Vagina (tissue), 2 donors: ENCODE measurements at regions not wholly inside any gene's neighbourhood (a gene's known extent, or its start where the extent isn't known, plus 50 kb on each side); places are given as distances from the start of the nearest gene placed in this dataset.

Source experiments
- DNase-seq, 2 donors: peaks; one replicate each; pipeline ENCODE4 v3.0.0-alpha.2; 2017; ENCODE audit errors: extremely low spot score in 2 of 2
- H3K27ac ChIP-seq: fragments of 200-600 bp; sonication (generic); one replicate; pipeline ENCODE4 v1.5.1; 2019
- H3K27me3 ChIP-seq: fragments of 200-600 bp; sonication (generic); one replicate; pipeline ENCODE4 v1.5.1; 2019
- H3K36me3 ChIP-seq, 2 donors: fragments of 200-600 bp; sonication (generic); one replicate each; pipeline ENCODE4 v1.5.1; 2017 to 2019
- H3K4me1 ChIP-seq: fragments of 200-600 bp; sonication (generic); one replicate; pipeline ENCODE4 v1.5.1; 2019
- H3K4me3 ChIP-seq, 2 donors: fragments of 200-600 bp; sonication (generic); 1 replicate in 1 of 2; 2 replicates in 1 of 2; pipeline ENCODE4 v1.5.1; 2016 to 2019
- H3K9me3 ChIP-seq: fragments of 200-600 bp; sonication (generic); one replicate; pipeline ENCODE4 v1.5.1; 2019
- POLR2A ChIP-seq, 2 donors: fragments of 450-650 bp; IDR thresholded peaks; one replicate each; pipeline ENCODE4 v1.6.1; 2017; ENCODE audit warnings: antibody characterized with exemption in 2 of 2, mild to moderate bottlenecking in 2 of 2, moderate library complexity in 2 of 2
- POLR2AphosphoS5 ChIP-seq, 2 donors: sonication (generic); formaldehyde crosslinking; IDR thresholded peaks; one replicate each; pipeline ENCODE4 v1.9.0; 2017; ENCODE audit warnings: antibody characterized with exemption in 2 of 2, mild to moderate bottlenecking in 2 of 2, low read depth in 1 of 2; ENCODE audit not compliant: insufficient read depth in 1 of 2
- intact Hi-C: fragments of 100-400 bp; cut with DNase I; formaldehyde crosslinking; loops from one replicate; pipeline ENCODE4 v1.15.1; 2023
- TF ChIP-seq, protein P1 (sequence below), 3 experiments: fragments of 450-650 bp in 2 of 3; fragments of 200-600 bp in 1 of 3; sonication (generic) in 1 of 3; IDR thresholded peaks; one replicate each; pipeline ENCODE4 v1.5.1; 2017 to 2019; ENCODE audit warnings: antibody characterized with exemption in 3 of 3, mild to moderate bottlenecking in 2 of 3, moderate library complexity in 2 of 3

DNA sequence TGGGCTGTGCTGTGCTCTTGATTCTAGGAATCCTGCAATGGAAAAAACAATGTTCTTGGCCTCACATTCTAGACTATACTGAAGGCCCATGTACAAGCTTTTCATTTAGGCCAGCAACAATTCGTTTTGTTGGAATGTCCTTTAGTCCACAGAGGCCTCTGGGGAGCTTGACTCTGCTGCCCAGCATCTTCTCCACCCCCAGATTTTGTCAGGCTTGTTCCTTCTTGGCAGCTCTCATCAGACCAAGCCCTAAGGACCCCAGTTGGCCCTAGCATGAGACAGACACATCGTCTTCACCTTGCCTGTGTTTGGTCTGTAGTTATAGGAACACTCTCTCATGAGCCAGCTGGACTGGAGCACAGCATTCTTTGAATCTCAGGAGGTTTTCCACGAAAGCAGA, 300.1 kb downstream of the VRK1 start:
- intact Hi-C loops, result no loop called here
- Histone ChIP-seq H3K27me3 (no peaks in the 10 kb centered on the region), H3K4me3 (no peak overlapping the region), H3K36me3 (no peaks in the 10 kb centered on the region), H3K4me1 (no peaks in the 10 kb centered on the region), H3K9me3 (no peaks in the 10 kb centered on the region), H3K27ac (no peak overlapping the region)
- TF ChIP-seq POLR2AphosphoS5 (IDR thresholded peaks at IDR 0.05; ENCODE audit: insufficient read depth in 1 of 2, low read depth in 1 of 2) (no peak), POLR2A (IDR thresholded peaks at IDR 0.05) (no peak)
- TF ChIP-seq, protein P1, sequence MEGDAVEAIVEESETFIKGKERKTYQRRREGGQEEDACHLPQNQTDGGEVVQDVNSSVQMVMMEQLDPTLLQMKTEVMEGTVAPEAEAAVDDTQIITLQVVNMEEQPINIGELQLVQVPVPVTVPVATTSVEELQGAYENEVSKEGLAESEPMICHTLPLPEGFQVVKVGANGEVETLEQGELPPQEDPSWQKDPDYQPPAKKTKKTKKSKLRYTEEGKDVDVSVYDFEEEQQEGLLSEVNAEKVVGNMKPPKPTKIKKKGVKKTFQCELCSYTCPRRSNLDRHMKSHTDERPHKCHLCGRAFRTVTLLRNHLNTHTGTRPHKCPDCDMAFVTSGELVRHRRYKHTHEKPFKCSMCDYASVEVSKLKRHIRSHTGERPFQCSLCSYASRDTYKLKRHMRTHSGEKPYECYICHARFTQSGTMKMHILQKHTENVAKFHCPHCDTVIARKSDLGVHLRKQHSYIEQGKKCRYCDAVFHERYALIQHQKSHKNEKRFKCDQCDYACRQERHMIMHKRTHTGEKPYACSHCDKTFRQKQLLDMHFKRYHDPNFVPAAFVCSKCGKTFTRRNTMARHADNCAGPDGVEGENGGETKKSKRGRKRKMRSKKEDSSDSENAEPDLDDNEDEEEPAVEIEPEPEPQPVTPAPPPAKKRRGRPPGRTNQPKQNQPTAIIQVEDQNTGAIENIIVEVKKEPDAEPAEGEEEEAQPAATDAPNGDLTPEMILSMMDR (IDR thresholded peaks at IDR 0.05), result no peak
- no peak for DNase-seq

DNA sequence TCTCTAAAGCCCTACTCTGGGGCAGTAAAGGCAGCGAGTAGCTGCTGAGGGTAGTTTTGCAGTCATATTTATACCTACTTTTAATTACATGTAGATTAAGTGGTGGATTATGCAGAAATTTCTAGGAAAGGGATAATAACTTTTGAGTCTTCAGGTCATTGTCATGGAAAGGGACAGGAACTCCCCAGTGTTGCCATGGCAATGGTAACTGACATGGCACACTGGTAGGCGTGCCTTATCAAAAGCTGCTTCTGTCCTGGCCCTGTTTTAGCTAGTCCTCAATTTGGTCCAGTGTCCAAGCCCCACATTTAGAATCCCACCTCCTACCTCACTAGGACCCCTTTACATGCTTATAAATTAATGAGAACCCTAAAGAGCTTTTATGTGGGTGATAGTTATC, 303.1 kb downstream of the VRK1 start:
- TF ChIP-seq POLR2A (IDR thresholded peaks at IDR 0.05) (no peak), POLR2AphosphoS5 (IDR thresholded peaks at IDR 0.05; ENCODE audit: insufficient read depth in 1 of 2, low read depth in 1 of 2) (no peak)
- TF ChIP-seq, protein P1 (IDR thresholded peaks at IDR 0.05), result no peak
- H3K36me3 ChIP-seq, result no peaks in the 10 kb centered on the region
- DNase-seq, result no peak
- intact Hi-C loops, result no loop called here
- H3K27me3 ChIP-seq, result no peaks in the 10 kb centered on the region
- H3K27ac ChIP-seq, result no peak overlapping the region
- no peaks in the 10 kb centered on the region for H3K9me3 ChIP-seq
- no peak overlapping the region for H3K4me3 ChIP-seq
- no peaks in the 10 kb centered on the region for H3K4me1 ChIP-seq

DNA sequence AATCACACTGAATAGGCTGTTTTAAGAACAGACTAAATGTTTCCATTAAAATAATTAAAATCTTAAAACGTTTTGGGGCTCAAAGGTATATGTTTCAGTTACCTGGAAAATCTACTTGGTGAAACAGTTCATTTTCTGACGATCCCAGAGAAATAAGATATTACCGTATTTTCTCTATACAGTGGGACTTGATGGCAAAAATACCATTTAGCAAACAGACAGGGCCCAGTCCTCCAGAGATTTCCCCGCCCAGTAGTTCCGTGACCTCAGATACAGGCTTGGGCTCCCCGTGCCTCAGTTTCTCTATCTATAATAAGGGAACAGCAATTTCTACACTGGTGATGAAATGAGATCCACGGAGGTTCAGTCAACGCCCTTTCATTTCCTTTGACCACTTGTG, 304.4 kb downstream of the VRK1 start:
- no peaks in the 10 kb centered on the region for H3K4me1 ChIP-seq
- no peak overlapping the region for H3K27ac ChIP-seq
- DNase-seq, result no peak
- TF ChIP-seq, protein P1 (IDR thresholded peaks at IDR 0.05), result no peak
- TF ChIP-seq POLR2A (IDR thresholded peaks at IDR 0.05) (no peak), POLR2AphosphoS5 (IDR thresholded peaks at IDR 0.05; ENCODE audit: insufficient read depth in 1 of 2, low read depth in 1 of 2) (no peak)
- intact Hi-C loops, result no loop called here
- H3K27me3 ChIP-seq, result no peaks in the 10 kb centered on the region
- no peaks in the 10 kb centered on the region for H3K9me3 ChIP-seq
- H3K4me3 ChIP-seq, result no peak overlapping the region
- no peaks in the 10 kb centered on the region for H3K36me3 ChIP-seq

DNA sequence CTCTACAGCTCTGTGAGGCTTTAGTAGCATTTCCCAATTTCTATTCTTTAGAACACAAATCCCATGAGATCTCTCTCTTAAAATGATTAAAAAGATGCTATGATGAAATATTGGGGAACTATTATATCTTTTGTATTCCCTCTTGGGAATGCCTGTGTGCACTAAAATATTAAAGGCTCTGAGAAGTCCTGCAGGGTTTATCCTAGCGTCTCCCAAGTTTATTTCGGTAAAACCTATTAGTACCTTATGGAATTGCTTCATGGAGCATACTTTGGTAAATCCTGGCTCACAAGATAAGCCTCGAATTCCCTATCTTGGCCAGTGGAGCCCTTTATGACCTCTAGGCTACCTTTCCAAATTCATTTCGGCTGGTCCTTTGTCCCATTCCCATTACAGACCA, 306.8 kb downstream of the VRK1 start:
- Histone ChIP-seq H3K4me1 (no peaks in the 10 kb centered on the region), H3K9me3 (peaks cover 2% of the 10 kb centered on the region), H3K36me3 (no peaks in the 10 kb centered on the region), H3K4me3 (no peak overlapping the region), H3K27me3 (no peaks in the 10 kb centered on the region), H3K27ac (no peak overlapping the region)
- intact Hi-C loops, result no loop called here
- DNase-seq, result no peak
- TF ChIP-seq POLR2AphosphoS5 (IDR thresholded peaks at IDR 0.05; ENCODE audit: insufficient read depth in 1 of 2, low read depth in 1 of 2) (no peak), POLR2A (IDR thresholded peaks at IDR 0.05) (no peak)
- TF ChIP-seq, protein P1 (IDR thresholded peaks at IDR 0.05), result no peak

DNA sequence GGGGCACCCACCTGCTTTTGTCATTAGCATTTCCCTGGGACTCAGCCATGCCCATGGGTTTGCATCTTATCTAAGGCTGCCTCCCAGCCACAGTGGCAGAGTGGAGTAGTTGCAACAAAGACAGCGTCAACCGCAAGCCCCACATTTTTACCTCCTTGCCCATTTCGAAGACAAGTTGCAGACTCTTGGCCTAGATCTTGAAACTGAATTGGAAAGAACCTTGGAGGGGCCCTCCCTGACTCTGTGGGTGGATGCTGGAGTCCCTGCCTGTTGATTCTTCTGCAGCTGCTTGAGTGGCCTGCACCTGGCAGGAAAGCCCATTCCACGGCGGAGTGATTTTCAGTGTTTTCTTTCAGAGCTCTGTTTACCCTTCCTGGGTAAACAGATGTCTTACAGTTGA, 309.0 kb downstream of the VRK1 start:
- intact Hi-C loops, result no loop called here
- Histone ChIP-seq H3K27ac (no peak overlapping the region), H3K4me3 (no peak overlapping the region), H3K27me3 (no peaks in the 10 kb centered on the region), H3K9me3 (peaks cover 6% of the 10 kb centered on the region), H3K4me1 (no peaks in the 10 kb centered on the region), H3K36me3 (no peaks in the 10 kb centered on the region)
- no peak for DNase-seq
- TF ChIP-seq POLR2AphosphoS5 (IDR thresholded peaks at IDR 0.05; ENCODE audit: insufficient read depth in 1 of 2, low read depth in 1 of 2), result no peak
- TF ChIP-seq, protein P1 (IDR thresholded peaks at IDR 0.05), result no peak
- no peak for TF ChIP-seq POLR2A (IDR thresholded peaks at IDR 0.05)
